ENCODE measurements at regions not wholly inside any gene's neighbourhood (a gene's known extent, or its start where the extent isn't known, plus 50 kb on each side); places are given as distances from the start of the nearest gene placed in this dataset.

- Histone ChIP-seq H3K4me1 (ENCODE audit: insufficient read depth, insufficient read length) (no peaks in the 10 kb centered on the region), H3K36me3 (ENCODE audit: insufficient read depth, insufficient read length, low read length) (no peaks in the 10 kb centered on the region), H3K4me3 (ENCODE audit: insufficient read length, low read depth) (no peak overlapping the region), H3K27me3 (ENCODE audit: insufficient read depth, insufficient read length) (no peaks in the 10 kb centered on the region), H3K9me3 (ENCODE audit: insufficient read depth, low read length) (no peaks in the 10 kb centered on the region), H3K9ac (ENCODE audit: insufficient read length, low read depth) (no peak overlapping the region)
- DNase-seq (ENCODE audit: low read depth, low spot score), result no peak
- TF ChIP-seq SUZ12 (IDR thresholded peaks at IDR 0.05; ENCODE audit: extremely low read depth, insufficient read depth, insufficient read length) (no peak), YY1 (IDR thresholded peaks at IDR 0.05; ENCODE audit: insufficient read depth, insufficient read length) (no peak), ZNF274 (IDR thresholded peaks at IDR 0.05; ENCODE audit: low read depth, low read length) (no peak)
Observed at GRCh38 chr10:9965341-9965740, 1052.3 kb upstream of the CELF2 start.

- H3K9me3 ChIP-seq (ENCODE audit: insufficient read depth, low read length), result 0 out of 2 replicates have a peak, but pooled peaks cover 7% of the 10 kb centered on the region
- TF ChIP-seq ZNF274 (IDR thresholded peaks at IDR 0.05; ENCODE audit: low read depth, low read length) (no peak), SUZ12 (IDR thresholded peaks at IDR 0.05; ENCODE audit: extremely low read depth, insufficient read depth, insufficient read length) (no peak), YY1 (IDR thresholded peaks at IDR 0.05; ENCODE audit: insufficient read depth, insufficient read length) (no peak)
- DNase-seq (ENCODE audit: low read depth, low spot score), result no peak
- no peak overlapping the region for H3K4me3 ChIP-seq (ENCODE audit: insufficient read length, low read depth)
- no peaks in the 10 kb centered on the region for H3K4me1 ChIP-seq (ENCODE audit: insufficient read depth, insufficient read length)
- H3K27me3 ChIP-seq (ENCODE audit: insufficient read depth, insufficient read length), result no peaks in the 10 kb centered on the region
- no peak overlapping the region for H3K9ac ChIP-seq (ENCODE audit: insufficient read length, low read depth)
- H3K36me3 ChIP-seq (ENCODE audit: insufficient read depth, insufficient read length, low read length), result no peaks in the 10 kb centered on the region
Observed at GRCh38 chr10:9986786-9987185, 1030.9 kb upstream of the CELF2 start.

- no peak for DNase-seq (ENCODE audit: low read depth, low spot score)
- no peaks in the 10 kb centered on the region for H3K36me3 ChIP-seq (ENCODE audit: insufficient read depth, insufficient read length, low read length)
- no peaks in the 10 kb centered on the region for H3K27me3 ChIP-seq (ENCODE audit: insufficient read depth, insufficient read length)
- no peaks in the 10 kb centered on the region for H3K4me1 ChIP-seq (ENCODE audit: insufficient read depth, insufficient read length)
- H3K4me3 ChIP-seq (ENCODE audit: insufficient read length, low read depth), result no peak overlapping the region
- 0 out of 2 replicates have a peak, but pooled peaks cover 7% of the 10 kb centered on the region for H3K9me3 ChIP-seq (ENCODE audit: insufficient read depth, low read length)
- H3K9ac ChIP-seq (ENCODE audit: insufficient read length, low read depth), result no peak overlapping the region
- TF ChIP-seq ZNF274 (IDR thresholded peaks at IDR 0.05; ENCODE audit: low read depth, low read length), result no peak
- TF ChIP-seq SUZ12 (IDR thresholded peaks at IDR 0.05; ENCODE audit: extremely low read depth, insufficient read depth, insufficient read length), result no peak
Observed at GRCh38 chr10:9987197-9987596, 1030.5 kb upstream of the CELF2 start.

GRCh38 chr10:9992661-9993060 lies 1025.0 kb upstream of the CELF2 start:
- no peaks in the 10 kb centered on the region for H3K27me3 ChIP-seq (ENCODE audit: insufficient read depth, insufficient read length)
- no peaks in the 10 kb centered on the region for H3K9me3 ChIP-seq (ENCODE audit: insufficient read depth, low read length)
- no peaks in the 10 kb centered on the region for H3K36me3 ChIP-seq (ENCODE audit: insufficient read depth, insufficient read length, low read length)
- DNase-seq (ENCODE audit: low read depth, low spot score), result no peak
- no peak overlapping the region for H3K9ac ChIP-seq (ENCODE audit: insufficient read length, low read depth)
- no peaks in the 10 kb centered on the region for H3K4me1 ChIP-seq (ENCODE audit: insufficient read depth, insufficient read length)
- TF ChIP-seq ZNF274 (IDR thresholded peaks at IDR 0.05; ENCODE audit: low read depth, low read length), result no peak
- no peak for TF ChIP-seq YY1 (IDR thresholded peaks at IDR 0.05; ENCODE audit: insufficient read depth, insufficient read length)
- TF ChIP-seq SUZ12 (IDR thresholded peaks at IDR 0.05; ENCODE audit: extremely low read depth, insufficient read depth, insufficient read length), result no peak
- H3K4me3 ChIP-seq (ENCODE audit: insufficient read length, low read depth), result no peak overlapping the region

GRCh38 chr10:9994131-9994530 lies 1023.5 kb upstream of the CELF2 start:
- H3K9me3 ChIP-seq (ENCODE audit: insufficient read depth, low read length), result no peaks in the 10 kb centered on the region
- no peak for DNase-seq (ENCODE audit: low read depth, low spot score)
- H3K36me3 ChIP-seq (ENCODE audit: insufficient read depth, insufficient read length, low read length), result no peaks in the 10 kb centered on the region
- TF ChIP-seq ZNF274 (IDR thresholded peaks at IDR 0.05; ENCODE audit: low read depth, low read length) (no peak), SUZ12 (IDR thresholded peaks at IDR 0.05; ENCODE audit: extremely low read depth, insufficient read depth, insufficient read length) (no peak), YY1 (IDR thresholded peaks at IDR 0.05; ENCODE audit: insufficient read depth, insufficient read length) (no peak)
- no peaks in the 10 kb centered on the region for H3K4me1 ChIP-seq (ENCODE audit: insufficient read depth, insufficient read length)
- H3K27me3 ChIP-seq (ENCODE audit: insufficient read depth, insufficient read length), result no peaks in the 10 kb centered on the region
- no peak overlapping the region for H3K9ac ChIP-seq (ENCODE audit: insufficient read length, low read depth)
- no peak overlapping the region for H3K4me3 ChIP-seq (ENCODE audit: insufficient read length, low read depth)

GRCh38 chr10:9999627-10000026 lies 1018.0 kb upstream of the CELF2 start:
- no peaks in the 10 kb centered on the region for H3K9me3 ChIP-seq (ENCODE audit: insufficient read depth, low read length)
- no peaks in the 10 kb centered on the region for H3K4me1 ChIP-seq (ENCODE audit: insufficient read depth, insufficient read length)
- H3K27me3 ChIP-seq (ENCODE audit: insufficient read depth, insufficient read length), result no peaks in the 10 kb centered on the region
- no peak for DNase-seq (ENCODE audit: low read depth, low spot score)
- no peak overlapping the region for H3K4me3 ChIP-seq (ENCODE audit: insufficient read length, low read depth)
- H3K9ac ChIP-seq (ENCODE audit: insufficient read length, low read depth), result no peak overlapping the region
- H3K36me3 ChIP-seq (ENCODE audit: insufficient read depth, insufficient read length, low read length), result no peaks in the 10 kb centered on the region
- TF ChIP-seq YY1 (IDR thresholded peaks at IDR 0.05; ENCODE audit: insufficient read depth, insufficient read length) (no peak), ZNF274 (IDR thresholded peaks at IDR 0.05; ENCODE audit: low read depth, low read length) (no peak), SUZ12 (IDR thresholded peaks at IDR 0.05; ENCODE audit: extremely low read depth, insufficient read depth, insufficient read length) (no peak)

- DNase-seq (ENCODE audit: low read depth, low spot score), result no peak
- no peak overlapping the region for H3K9ac ChIP-seq (ENCODE audit: insufficient read length, low read depth)
Observed at GRCh38 chr10:10007957-10008356, 1009.7 kb upstream of the CELF2 start.

More at GRCh38 chr10:10007957-10008356, 1009.7 kb upstream of the CELF2 start:
- H3K27me3 ChIP-seq (ENCODE audit: insufficient read depth, insufficient read length), result no peaks in the 10 kb centered on the region
- no peaks in the 10 kb centered on the region for H3K9me3 ChIP-seq (ENCODE audit: insufficient read depth, low read length)
- H3K4me3 ChIP-seq (ENCODE audit: insufficient read length, low read depth), result no peak overlapping the region
- TF ChIP-seq SUZ12 (IDR thresholded peaks at IDR 0.05; ENCODE audit: extremely low read depth, insufficient read depth, insufficient read length), result no peak
- no peak for TF ChIP-seq ZNF274 (IDR thresholded peaks at IDR 0.05; ENCODE audit: low read depth, low read length)
- no peak for TF ChIP-seq YY1 (IDR thresholded peaks at IDR 0.05; ENCODE audit: insufficient read depth, insufficient read length)
- H3K36me3 ChIP-seq (ENCODE audit: insufficient read depth, insufficient read length, low read length), result no peaks in the 10 kb centered on the region
- H3K4me1 ChIP-seq (ENCODE audit: insufficient read depth, insufficient read length), result no peaks in the 10 kb centered on the region
